ENCODE measurements at regions not wholly inside any gene's neighbourhood (a gene's known extent, or its start where the extent isn't known, plus 50 kb on each side); places are given as distances from the start of the nearest gene placed in this dataset.

DNA sequence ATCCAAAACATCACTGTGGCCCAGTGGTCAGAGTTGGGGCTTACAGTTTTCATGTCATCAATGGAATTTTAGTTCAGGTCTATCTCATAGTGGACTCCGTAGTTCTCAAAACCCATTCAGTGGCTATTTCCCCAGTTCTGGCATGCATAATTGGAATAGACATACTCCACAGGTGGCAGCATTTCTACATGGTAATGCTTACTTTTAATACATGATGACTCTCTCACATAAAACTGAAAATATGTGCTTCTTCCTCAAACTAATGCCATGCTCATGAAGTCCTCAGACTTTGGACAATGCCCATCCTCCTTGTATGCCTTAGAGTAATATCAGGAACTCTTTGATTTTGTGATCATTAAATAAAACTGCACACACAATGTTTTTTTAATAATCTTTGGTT lies 857.4 kb upstream of the GOT2 start (continued):
- TF ChIP-seq, protein P1, sequence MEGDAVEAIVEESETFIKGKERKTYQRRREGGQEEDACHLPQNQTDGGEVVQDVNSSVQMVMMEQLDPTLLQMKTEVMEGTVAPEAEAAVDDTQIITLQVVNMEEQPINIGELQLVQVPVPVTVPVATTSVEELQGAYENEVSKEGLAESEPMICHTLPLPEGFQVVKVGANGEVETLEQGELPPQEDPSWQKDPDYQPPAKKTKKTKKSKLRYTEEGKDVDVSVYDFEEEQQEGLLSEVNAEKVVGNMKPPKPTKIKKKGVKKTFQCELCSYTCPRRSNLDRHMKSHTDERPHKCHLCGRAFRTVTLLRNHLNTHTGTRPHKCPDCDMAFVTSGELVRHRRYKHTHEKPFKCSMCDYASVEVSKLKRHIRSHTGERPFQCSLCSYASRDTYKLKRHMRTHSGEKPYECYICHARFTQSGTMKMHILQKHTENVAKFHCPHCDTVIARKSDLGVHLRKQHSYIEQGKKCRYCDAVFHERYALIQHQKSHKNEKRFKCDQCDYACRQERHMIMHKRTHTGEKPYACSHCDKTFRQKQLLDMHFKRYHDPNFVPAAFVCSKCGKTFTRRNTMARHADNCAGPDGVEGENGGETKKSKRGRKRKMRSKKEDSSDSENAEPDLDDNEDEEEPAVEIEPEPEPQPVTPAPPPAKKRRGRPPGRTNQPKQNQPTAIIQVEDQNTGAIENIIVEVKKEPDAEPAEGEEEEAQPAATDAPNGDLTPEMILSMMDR (conservative IDR thresholded peaks at IDR 0.05; ENCODE audit: low read depth in 2 of 2) = no peak
- TF ChIP-seq EZH2 (IDR thresholded peaks at IDR 0.05; ENCODE audit: low read depth, unreplicated experiment) = no peak
- no peak for TF ChIP-seq EZH2phosphoT487 (IDR thresholded peaks at IDR 0.05; ENCODE audit: unreplicated experiment)

DNA sequence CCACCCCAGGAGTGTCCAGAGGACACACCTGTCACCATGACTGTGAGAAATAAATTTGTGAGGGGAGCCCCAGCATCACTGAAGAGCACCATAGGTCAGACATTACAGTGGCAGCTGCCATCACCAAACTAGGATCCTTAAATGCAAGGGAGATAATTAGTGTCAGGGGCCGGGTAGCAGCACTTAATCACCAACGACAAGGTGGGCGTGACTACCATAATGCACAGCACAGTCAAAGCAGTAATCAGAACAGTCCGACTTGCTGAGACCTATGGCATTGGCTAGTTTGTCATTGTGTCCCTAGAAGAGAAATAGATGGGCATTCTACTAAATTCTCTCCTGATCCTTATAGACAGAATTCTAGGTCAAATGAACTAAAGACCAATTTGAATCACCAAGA lies 856.7 kb upstream of the GOT2 start:
- H3K9me3 Mint-ChIP-seq = peaks cover 2% of the 10 kb centered on the region; the same call in 2 of the 3 replicates
- Histone ChIP-seq H3K27me3 (ENCODE audit: insufficient read depth) (no peaks in the 10 kb centered on the region), H3K4me3 (no peak overlapping the region), H3K4me1 (ENCODE audit: insufficient read depth) (no peaks in the 10 kb centered on the region), H3K79me2 (replicated peaks; ENCODE audit: insufficient read depth) (no peaks in the 10 kb centered on the region), H2AFZ (no peak overlapping the region), H3K9me2 (ENCODE audit: insufficient read depth) (0 out of 2 replicates have a peak, but pooled peaks cover 3% of the 10 kb centered on the region), H3K4me2 (no peak overlapping the region), H3K27ac (ENCODE audit: low read depth) (no peak overlapping the region), H4K20me1 (replicated peaks; ENCODE audit: insufficient read depth) (no peaks in the 10 kb centered on the region), H3K36me3 (ENCODE audit: insufficient read depth) (no peaks in the 10 kb centered on the region), H3F3A (replicated peaks; ENCODE audit: low read depth) (no peaks in the 10 kb centered on the region)
- H3K4me1 Mint-ChIP-seq = no peaks in the 10 kb centered on the region
- no peak overlapping the region for H3K27ac Mint-ChIP-seq
- DNase-seq (ENCODE audit: low spot score) = no peak
- H3K36me3 Mint-ChIP-seq (ENCODE audit: low read depth) = no peaks in the 10 kb centered on the region
- no peaks in the 10 kb centered on the region for H3K27me3 Mint-ChIP-seq (ENCODE audit: insufficient read depth, low read depth, poor library complexity)
- H3K4me3 Mint-ChIP-seq = no peak overlapping the region
- ATAC-seq = no peak
- TF ChIP-seq, protein P2, sequence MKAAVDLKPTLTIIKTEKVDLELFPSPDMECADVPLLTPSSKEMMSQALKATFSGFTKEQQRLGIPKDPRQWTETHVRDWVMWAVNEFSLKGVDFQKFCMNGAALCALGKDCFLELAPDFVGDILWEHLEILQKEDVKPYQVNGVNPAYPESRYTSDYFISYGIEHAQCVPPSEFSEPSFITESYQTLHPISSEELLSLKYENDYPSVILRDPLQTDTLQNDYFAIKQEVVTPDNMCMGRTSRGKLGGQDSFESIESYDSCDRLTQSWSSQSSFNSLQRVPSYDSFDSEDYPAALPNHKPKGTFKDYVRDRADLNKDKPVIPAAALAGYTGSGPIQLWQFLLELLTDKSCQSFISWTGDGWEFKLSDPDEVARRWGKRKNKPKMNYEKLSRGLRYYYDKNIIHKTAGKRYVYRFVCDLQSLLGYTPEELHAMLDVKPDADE (IDR thresholded peaks at IDR 0.05) = no peak
- no peak for TF ChIP-seq JUNB (IDR thresholded peaks at IDR 0.05; ENCODE audit: unreplicated experiment)

DNA sequence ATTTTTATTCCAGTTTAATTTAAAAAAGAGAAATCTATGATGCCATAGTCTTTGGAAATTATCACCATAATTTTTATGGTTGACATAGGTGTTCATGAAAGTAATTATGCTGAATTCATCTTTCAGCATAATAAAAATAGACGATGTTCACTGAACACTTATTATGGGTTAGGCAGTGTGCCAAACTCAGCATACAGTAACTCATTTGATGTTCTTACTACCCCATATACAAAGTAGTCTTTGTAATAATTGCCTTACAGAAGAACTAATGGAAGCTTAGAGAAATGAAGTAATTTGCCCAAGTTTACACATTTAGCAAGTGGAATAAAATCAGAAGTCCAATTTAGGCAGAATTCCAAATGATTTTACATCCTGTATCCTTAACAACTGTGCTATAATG lies 852.2 kb upstream of the GOT2 start:
- ATAC-seq (no peak), DNase-seq (ENCODE audit: low spot score) (no peak)
- Histone ChIP-seq H3K27me3 (ENCODE audit: insufficient read depth) (no peaks in the 10 kb centered on the region), H3K79me2 (replicated peaks; ENCODE audit: insufficient read depth) (no peaks in the 10 kb centered on the region), H3K4me2 (no peak overlapping the region), H3K4me1 (ENCODE audit: insufficient read depth) (no peaks in the 10 kb centered on the region), H3K27ac (ENCODE audit: low read depth) (no peak overlapping the region), H3K36me3 (ENCODE audit: insufficient read depth) (no peaks in the 10 kb centered on the region), H3F3A (replicated peaks; ENCODE audit: low read depth) (no peaks in the 10 kb centered on the region), H4K20me1 (replicated peaks; ENCODE audit: insufficient read depth) (no peaks in the 10 kb centered on the region), H3K9me2 (ENCODE audit: insufficient read depth) (0 out of 2 replicates have a peak, but pooled peaks cover 3% of the 10 kb centered on the region), H3K4me3 (no peak overlapping the region), H2AFZ (no peak overlapping the region)
- TF ChIP-seq CREB1 (CRISPR knock-in tag; IDR thresholded peaks at IDR 0.05; ENCODE audit: low read depth) = no peak
- TF ChIP-seq POLR2AphosphoS5 (IDR thresholded peaks at IDR 0.05; ENCODE audit: low read depth) = no peak
- TF ChIP-seq ZNF114 (CRISPR knock-in tag; IDR thresholded peaks at IDR 0.05) = no peak
- TF ChIP-seq EZH2phosphoT487 (IDR thresholded peaks at IDR 0.05; ENCODE audit: unreplicated experiment) = no peak
- TF ChIP-seq, protein P3, sequence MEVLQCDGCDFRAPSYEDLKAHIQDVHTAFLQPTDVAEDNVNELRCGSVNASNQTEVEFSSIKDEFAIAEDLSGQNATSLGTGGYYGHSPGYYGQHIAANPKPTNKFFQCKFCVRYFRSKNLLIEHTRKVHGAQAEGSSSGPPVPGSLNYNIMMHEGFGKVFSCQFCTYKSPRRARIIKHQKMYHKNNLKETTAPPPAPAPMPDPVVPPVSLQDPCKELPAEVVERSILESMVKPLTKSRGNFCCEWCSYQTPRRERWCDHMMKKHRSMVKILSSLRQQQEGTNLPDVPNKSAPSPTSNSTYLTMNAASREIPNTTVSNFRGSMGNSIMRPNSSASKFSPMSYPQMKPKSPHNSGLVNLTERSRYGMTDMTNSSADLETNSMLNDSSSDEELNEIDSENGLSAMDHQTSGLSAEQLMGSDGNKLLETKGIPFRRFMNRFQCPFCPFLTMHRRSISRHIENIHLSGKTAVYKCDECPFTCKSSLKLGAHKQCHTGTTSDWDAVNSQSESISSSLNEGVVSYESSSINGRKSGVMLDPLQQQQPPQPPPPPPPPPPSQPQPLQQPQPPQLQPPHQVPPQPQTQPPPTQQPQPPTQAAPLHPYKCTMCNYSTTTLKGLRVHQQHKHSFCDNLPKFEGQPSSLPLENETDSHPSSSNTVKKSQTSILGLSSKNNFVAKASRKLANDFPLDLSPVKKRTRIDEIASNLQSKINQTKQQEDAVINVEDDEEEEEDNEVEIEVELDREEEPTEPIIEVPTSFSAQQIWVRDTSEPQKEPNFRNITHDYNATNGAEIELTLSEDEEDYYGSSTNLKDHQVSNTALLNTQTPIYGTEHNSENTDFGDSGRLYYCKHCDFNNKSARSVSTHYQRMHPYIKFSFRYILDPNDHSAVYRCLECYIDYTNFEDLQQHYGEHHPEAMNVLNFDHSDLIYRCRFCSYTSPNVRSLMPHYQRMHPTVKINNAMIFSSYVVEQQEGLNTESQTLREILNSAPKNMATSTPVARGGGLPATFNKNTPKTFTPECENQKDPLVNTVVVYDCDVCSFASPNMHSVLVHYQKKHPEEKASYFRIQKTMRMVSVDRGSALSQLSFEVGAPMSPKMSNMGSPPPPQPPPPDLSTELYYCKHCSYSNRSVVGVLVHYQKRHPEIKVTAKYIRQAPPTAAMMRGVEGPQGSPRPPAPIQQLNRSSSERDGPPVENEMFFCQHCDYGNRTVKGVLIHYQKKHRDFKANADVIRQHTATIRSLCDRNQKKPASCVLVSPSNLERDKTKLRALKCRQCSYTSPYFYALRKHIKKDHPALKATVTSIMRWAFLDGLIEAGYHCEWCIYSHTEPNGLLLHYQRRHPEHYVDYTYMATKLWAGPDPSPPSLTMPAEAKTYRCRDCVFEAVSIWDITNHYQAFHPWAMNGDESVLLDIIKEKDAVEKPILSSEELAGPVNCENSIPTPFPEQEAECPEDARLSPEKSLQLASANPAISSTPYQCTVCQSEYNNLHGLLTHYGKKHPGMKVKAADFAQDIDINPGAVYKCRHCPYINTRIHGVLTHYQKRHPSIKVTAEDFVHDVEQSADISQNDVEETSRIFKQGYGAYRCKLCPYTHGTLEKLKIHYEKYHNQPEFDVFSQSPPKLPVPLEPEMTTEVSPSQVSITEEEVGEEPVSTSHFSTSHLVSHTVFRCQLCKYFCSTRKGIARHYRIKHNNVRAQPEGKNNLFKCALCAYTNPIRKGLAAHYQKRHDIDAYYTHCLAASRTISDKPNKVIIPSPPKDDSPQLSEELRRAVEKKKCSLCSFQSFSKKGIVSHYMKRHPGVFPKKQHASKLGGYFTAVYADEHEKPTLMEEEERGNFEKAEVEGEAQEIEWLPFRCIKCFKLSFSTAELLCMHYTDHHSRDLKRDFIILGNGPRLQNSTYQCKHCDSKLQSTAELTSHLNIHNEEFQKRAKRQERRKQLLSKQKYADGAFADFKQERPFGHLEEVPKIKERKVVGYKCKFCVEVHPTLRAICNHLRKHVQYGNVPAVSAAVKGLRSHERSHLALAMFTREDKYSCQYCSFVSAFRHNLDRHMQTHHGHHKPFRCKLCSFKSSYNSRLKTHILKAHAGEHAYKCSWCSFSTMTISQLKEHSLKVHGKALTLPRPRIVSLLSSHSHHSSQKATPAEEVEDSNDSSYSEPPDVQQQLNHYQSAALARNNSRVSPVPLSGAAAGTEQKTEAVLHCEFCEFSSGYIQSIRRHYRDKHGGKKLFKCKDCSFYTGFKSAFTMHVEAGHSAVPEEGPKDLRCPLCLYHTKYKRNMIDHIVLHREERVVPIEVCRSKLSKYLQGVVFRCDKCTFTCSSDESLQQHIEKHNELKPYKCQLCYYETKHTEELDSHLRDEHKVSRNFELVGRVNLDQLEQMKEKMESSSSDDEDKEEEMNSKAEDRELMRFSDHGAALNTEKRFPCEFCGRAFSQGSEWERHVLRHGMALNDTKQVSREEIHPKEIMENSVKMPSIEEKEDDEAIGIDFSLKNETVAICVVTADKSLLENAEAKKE (CRISPR knock-in tag; IDR thresholded peaks at IDR 0.05) = no peak
- no peak for TF ChIP-seq NANOG (IDR thresholded peaks at IDR 0.05; ENCODE audit: borderline replicate concordance)
- no peak for TF ChIP-seq EZH2 (IDR thresholded peaks at IDR 0.05; ENCODE audit: low read depth, unreplicated experiment)
- TF ChIP-seq STAT1 (IDR thresholded peaks at IDR 0.05; ENCODE audit: unreplicated experiment) = no peak
- TF ChIP-seq JUNB (IDR thresholded peaks at IDR 0.05; ENCODE audit: unreplicated experiment) = no peak
- no peak for TF ChIP-seq ZNF331 (CRISPR knock-in tag; IDR thresholded peaks at IDR 0.05; ENCODE audit: low read depth)
- Mint-ChIP-seq H3K36me3 (ENCODE audit: low read depth) (no peaks in the 10 kb centered on the region), H3K9me3 (peaks cover 2% of the 10 kb centered on the region), H3K27ac (no peak overlapping the region), H3K4me3 (no peak overlapping the region), H3K4me1 (no peaks in the 10 kb centered on the region), H3K27me3 (ENCODE audit: insufficient read depth, low read depth, poor library complexity) (no peaks in the 10 kb centered on the region)
